Esophagus mucosa (tissue), 1 donor: ENCODE measurements at regions not wholly inside any gene's neighbourhood (a gene's known extent, or its start where the extent isn't known, plus 50 kb on each side); places are given as distances from the start of the nearest gene placed in this dataset.

Experiments
- ATAC-seq: fragments of 200-7000 bp; cut with Tn5 transposase; one replicate; pipeline ENCODE4 v1.9.1; 2020
- donor health status: DM: yes; HTN: yes; CAD: no.

DNA sequence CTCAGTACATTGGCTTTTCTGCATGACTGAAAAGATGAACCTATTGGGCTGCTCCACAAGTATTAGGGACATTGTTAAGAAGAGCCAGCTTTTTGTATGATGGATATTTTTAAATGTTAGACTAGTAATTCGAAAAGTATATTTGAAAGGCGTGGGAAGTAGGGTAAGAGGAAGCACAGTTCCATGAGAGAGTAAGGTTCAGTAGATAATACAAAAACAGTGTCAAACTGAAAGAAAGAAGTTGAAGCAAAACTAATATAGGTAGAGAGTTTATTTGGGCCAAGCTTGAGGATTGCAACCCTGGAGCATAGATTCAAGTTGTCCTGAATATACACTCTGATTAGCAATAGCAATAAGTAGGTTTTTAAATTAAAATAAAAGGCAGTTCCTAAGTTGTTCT is 193.9 kb downstream of the RASSF9 start:
- no peak for ATAC-seq

- ATAC-seq, result no peak
Observed at GRCh38 chr12:85642808-85643207, 193.4 kb downstream of the RASSF9 start.

GRCh38 chr12:85644508-85644907 is 191.7 kb downstream of the RASSF9 start:
- no peak for ATAC-seq

DNA sequence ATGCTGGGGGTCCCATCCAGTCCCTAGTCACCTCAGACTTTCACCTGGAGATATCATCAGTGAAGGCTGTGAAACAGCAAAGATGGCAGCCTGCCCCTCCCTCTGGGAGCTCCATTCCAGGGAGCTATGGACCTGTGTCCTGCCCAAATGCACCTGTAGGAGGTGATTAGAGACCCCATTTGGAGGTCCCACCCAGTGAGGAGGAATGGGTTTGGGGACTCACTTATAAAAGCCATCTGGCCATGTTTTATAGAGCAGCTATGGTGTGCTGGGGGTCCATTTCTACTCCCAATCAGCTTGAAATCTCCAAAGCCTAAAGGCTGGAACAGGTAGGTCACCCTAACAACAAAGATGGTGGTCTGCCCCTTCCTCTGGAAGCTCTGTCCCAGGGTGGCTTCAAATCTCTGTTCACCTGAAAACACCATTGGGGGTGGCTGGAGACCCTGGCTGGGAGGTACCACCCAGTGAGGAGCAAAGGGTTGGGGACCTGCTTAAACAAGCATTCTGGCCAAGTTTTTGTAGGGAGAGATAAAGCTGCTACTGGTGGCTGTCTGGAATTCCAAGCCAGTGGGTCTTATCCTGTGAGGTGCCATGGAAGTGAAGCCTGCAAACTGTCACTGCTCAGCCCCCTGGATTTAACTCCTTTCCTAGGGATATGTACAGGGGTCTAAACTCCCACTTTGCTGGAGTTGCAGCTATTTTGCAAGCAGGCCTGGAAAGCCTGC is 182.3 kb downstream of the RASSF9 start:
- ATAC-seq, result no peak

GRCh38 chr12:85654456-85654840 is 181.8 kb downstream of the RASSF9 start:
- no peak for ATAC-seq

GRCh38 chr12:85656561-85656960 is 179.6 kb downstream of the RASSF9 start:
- no peak for ATAC-seq

DNA sequence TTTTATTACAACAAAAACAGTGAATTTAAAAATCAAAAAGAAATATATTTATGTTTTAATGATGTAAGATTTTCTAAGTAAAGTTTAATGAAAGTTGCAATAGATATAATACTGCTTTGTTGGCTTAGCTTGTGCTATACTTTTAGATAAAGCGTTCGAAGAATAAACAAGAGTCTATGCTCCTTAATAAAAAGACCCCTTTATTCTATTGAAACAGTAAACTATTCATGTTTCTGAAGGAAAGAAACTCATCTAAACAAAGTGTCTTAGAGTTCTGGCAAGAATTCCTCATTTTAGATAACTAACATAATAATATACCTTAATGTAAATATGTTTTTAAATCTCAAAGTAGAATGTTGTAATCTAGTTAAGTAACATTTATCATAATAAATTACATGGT is 179.0 kb downstream of the RASSF9 start:
- no peak for ATAC-seq

DNA sequence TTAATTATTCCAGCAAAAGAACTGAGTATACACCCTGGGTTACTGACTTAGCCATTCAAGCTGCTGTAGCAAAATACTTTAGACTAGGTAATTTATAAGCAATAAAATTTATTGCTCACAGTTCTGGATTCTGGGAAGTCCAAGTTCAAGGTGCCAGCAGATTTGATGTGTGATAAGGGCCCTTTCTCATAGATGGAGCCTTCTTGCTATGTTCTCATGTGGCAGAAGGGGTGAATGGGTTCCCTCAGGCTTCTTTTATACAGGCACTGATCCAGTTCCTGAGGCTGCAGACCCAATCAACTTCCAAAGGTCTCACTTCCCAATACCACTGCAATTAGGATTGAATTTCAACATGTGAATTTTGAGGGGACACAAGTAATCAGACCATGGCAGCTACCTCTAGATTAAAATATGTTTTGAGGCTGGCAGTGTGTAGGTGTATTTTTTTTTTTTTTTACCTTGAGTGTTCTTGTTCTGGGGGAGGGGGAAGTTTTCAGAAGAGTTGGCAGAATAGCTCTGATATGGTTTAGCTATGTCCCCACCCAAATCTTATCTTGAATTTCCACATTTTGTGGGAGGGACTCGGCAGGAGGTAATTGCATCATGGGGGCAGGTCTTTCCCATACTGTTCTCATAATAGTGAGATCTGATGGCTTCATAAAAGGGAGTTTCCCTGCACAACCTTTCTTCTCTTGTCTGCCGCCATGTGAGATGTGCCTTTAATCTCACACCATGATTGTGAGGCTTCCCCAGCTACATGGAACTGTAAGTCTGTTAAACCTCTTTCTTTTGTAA is 178.2 kb downstream of the RASSF9 start:
- ATAC-seq, result no peak

DNA sequence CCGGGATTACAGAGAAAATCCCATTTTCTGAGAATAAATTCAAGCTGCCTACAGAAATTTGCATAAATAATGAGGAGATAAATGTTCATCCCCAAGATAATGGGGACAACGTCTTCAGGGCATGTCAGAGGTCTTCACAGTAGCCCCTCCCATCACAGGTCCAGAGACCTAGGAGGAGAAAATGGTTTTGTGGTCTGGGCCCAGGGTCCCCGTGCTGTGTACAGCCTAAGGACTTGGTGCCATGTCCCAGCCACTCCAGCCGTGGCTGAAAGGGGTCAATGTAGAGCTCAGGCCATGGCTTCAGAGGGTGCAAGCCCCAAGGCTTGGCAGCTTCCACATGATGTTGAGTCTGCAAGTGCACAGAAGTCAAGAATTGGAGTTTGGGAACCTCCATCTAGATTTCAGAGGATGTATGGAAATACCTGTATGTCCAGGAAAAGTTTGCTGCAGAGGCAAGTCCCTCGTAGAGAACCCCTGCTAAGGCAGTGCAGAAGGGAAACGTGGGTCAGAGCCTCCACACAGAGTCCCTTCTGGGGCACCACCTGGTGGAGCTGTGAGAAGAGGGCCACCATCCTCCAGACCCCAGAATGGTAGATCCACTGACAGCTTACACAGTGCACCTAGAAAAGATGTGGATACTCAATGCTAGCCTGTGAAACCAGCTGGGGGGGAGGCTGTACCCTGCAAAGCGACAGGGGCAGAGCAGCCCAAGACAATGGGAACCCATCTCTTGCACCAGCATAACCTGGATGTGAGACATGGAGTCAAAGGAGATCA is 176.3 kb downstream of the RASSF9 start:
- ATAC-seq, result no peak

DNA sequence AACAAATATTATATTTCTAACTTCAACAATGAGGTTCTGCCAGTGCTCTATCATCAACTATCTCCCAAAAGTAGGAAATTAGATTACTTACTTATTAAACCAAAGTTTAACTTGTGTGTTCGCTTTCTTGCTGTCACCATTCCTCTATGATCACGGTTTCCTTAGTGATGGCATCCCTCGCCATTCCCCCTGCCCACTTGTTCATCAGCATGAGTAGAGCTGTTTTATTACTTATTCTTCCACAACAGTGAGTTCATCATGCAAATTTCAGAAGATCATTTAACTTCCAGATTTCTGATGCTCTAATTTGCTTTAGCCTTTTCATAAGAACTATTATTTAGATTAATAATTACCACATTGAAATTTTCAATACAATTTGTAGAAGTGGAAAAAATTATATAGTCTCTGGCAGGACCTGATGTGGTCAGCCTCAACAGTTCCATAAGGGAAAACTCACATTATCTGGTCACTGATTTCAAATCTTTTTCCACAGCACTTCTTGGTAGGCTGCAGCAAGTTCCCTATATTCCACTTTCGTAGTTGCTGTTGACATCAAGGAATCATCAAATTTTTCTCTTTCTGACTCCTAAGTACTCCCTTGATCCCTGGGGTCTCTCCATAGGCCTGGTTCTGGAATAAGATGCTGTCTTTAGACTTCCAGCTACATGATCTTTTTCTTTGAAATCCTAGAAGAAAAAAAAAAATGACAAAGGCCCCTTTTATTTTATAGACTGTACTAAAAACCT is 174.6 kb downstream of the RASSF9 start:
- no peak for ATAC-seq

GRCh38 chr12:85662207-85662602 is 174.0 kb downstream of the RASSF9 start:
- ATAC-seq, result no peak

DNA sequence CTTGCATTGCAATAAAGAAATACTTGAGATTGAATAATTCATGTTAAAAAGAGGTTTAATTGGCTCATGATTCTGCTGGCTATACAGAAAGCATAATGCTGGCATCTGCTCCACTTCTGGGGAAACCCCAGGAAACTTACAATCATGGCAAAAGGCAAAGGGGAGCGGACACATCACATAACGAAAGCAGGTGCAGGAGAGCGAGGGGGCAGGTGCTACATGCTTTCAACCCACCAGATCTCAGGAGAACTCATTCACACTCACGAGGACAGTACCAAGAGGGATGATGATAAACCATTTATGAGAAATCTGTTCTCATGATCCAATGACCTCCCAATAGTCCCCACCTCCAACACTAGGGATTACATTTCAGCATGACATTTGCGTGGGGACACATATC is 172.6 kb downstream of the RASSF9 start:
- no peak for ATAC-seq

DNA sequence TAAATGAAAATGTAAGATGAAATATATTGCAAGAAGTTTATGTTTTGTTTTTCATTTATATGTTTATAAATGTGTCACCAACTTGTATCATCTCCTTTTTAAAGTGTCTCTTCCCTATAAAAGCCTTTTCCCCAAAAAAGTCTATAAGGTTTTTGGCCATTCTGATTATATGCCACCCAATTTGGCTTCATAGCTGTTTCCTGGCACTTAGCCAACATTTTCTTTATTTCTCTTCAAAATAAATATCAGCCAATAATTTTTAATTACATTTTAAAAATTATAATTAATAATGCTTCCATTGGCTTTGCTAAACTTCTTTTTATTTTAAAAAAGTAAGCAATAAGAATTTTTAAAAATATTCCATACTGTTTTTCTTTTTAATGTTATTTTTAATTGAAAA is 171.8 kb downstream of the RASSF9 start:
- no peak for ATAC-seq

- ATAC-seq, result no peak
Observed at GRCh38 chr12:85669911-85670310, 166.3 kb downstream of the RASSF9 start.

GRCh38 chr12:85672436-85672835 is 163.8 kb downstream of the RASSF9 start:
- ATAC-seq, result no peak

DNA sequence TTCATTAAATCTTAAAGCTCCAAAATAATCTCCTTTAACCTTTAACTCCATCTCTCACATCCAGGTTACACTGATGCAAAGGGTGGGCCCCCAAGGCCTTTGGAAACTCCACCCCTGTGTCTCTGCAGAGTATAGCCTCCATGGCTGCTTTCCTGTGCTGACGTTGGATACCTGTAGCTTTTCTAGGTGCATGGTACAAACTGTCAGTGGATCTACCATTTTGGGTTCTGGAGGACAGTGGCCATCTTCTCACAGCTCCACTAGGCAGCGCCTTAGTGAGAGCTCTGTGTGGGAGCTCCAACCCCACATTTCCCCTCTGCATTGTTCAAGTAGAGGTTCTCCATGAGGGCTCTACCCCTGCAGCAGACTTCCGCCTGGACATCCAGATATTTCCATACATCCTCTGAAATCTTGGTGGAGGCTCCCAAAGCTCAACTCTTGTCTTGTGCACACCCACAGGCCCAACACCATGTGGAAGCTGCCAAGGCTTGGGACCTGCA is 162.2 kb downstream of the RASSF9 start:
- ATAC-seq, result no peak

GRCh38 chr12:85676816-85677749 is 159.1 kb downstream of the RASSF9 start:
- ATAC-seq, result peak; percentile 38

- no peak for ATAC-seq
Observed at GRCh38 chr12:85679296-85679695, 156.9 kb downstream of the RASSF9 start.

DNA sequence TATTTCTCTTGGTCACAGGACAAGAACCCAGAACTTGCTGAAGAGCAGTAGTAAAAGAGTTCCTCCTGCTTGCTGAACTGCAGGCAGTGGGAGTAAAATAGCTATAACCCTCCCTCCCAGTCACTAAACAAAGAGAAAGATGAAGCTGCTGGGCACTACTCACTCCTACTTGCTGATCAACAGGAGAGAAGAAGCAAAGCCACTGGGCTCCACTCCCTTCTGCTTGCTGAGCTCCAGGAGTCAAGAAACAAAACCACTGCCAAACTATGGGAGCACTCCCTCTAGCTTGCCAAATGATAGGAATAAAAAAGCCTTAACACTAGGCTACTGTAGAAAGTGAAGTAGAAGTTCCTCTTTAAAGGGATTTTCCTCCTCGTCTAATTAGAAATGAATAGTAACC is 155.3 kb downstream of the RASSF9 start:
- no peak for ATAC-seq

DNA sequence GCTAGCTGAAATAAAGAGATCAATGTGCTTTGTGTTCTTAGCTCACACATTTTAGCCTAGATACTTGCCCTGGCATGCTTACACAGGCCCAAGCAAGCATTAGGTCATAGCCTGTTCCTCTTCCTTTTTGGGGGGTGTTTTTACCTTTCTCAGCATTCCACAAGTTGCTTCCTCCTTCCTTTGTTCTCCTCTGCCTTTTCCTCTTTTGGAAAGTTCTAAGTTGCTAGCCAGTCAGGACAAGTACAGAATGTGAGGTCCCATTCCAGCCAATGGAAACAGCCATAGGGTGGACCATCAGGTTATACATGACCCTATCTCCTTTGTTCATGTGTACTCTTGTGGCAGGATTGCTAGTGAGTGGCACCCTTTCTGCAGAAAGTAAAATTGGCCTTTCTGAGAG is 154.9 kb downstream of the RASSF9 start:
- peak; percentile 65 for ATAC-seq

DNA sequence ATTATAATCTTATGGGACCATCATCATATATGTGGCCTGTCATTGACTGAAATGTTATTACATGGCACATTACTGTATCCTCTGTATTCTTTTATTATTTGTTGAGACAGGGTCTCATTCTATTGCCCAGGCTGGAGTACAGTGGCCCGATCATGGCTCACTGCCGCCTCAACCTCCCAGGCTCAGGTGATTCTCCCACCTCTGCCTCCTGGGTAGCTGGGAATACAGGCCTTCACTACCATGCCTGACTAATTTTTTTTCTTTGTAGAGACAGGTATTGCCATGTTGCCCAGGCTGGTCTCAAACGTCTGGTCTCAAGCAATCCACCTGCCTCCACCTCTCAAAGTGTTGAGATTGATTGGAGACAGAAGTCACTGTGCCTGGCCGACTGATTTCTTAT is 153.2 kb downstream of the RASSF9 start:
- no peak for ATAC-seq
